ENCODE measurements at regions not wholly inside any gene's neighbourhood (a gene's known extent, or its start where the extent isn't known, plus 50 kb on each side); places are given as distances from the start of the nearest gene placed in this dataset.

DNA sequence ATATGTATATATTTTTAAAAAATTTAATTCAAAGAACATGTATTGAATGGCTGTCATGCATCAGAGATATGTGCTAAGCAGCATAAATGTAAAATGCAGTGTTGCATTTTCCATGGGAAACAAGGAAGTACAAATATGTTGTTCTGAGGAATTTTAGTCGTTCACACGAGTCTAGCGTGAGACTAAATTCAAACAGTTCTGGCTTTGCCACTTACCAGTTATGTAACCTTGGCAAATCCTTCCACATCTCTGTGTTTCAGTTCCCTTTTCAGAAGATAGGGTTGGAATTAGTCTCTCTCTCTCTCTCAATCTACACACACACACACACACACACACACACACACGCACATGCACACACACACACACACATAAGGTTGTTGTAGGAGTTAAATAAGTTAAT lies 305.4 kb downstream of the UTRN start:
- H3K9me3 Mint-ChIP-seq, result peaks cover 7% of the 10 kb centered on the region
- peaks cover 38% of the 10 kb centered on the region for H3K4me1 Mint-ChIP-seq
- ChIA-PET CTCF (interaction anchor here (1.6 kb wide), 1 partner anchor 485 kb away, joined by 3 read pairs; no protein-coding TSS in a partner anchor), POLR2A (no interaction called here)
- no peak for ATAC-seq
- no peaks in the 10 kb centered on the region for H3K27me3 Mint-ChIP-seq (ENCODE audit: low read depth)
- peaks cover 27% of the 10 kb centered on the region for H3K36me3 Mint-ChIP-seq
- DNase-seq (ENCODE audit: low spot score), result no peak
- H3K4me3 Mint-ChIP-seq, result no peak overlapping the region
- H3K27ac Mint-ChIP-seq, result no peak overlapping the region
- TF ChIP-seq EMX1 (CRISPR knock-in tag; IDR thresholded peaks at IDR 0.05) (no peak), ESRRA (CRISPR knock-in tag; IDR thresholded peaks at IDR 0.05; ENCODE audit: borderline replicate concordance) (no peak), STAT6 (CRISPR knock-in tag; conservative IDR thresholded peaks at IDR 0.05; ENCODE audit: low read depth) (no peak), ZMAT4 (CRISPR knock-in tag; IDR thresholded peaks at IDR 0.05) (no peak), JAZF1 (CRISPR knock-in tag; IDR thresholded peaks at IDR 0.05) (no peak), PRDM15 (CRISPR knock-in tag; IDR thresholded peaks at IDR 0.05) (no peak), SMAD4 (CRISPR knock-in tag; IDR thresholded peaks at IDR 0.05) (no peak), AR (CRISPR knock-in tag; IDR thresholded peaks at IDR 0.05) (no peak), ZNF512 (CRISPR knock-in tag; IDR thresholded peaks at IDR 0.05; ENCODE audit: borderline replicate concordance) (no peak), CREB1 (CRISPR knock-in tag; IDR thresholded peaks at IDR 0.05) (no peak)
- TF ChIP-seq, protein P1, sequence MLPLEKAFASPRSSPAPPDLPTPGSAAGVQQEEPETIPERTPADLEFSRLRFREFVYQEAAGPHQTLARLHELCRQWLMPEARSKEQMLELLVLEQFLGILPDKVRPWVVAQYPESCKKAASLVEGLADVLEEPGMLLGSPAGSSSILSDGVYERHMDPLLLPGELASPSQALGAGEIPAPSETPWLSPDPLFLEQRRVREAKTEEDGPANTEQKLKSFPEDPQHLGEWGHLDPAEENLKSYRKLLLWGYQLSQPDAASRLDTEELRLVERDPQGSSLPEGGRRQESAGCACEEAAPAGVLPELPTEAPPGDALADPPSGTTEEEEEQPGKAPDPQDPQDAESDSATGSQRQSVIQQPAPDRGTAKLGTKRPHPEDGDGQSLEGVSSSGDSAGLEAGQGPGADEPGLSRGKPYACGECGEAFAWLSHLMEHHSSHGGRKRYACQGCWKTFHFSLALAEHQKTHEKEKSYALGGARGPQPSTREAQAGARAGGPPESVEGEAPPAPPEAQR (CRISPR knock-in tag; IDR thresholded peaks at IDR 0.05), result no peak
- TF ChIP-seq, protein P2, sequence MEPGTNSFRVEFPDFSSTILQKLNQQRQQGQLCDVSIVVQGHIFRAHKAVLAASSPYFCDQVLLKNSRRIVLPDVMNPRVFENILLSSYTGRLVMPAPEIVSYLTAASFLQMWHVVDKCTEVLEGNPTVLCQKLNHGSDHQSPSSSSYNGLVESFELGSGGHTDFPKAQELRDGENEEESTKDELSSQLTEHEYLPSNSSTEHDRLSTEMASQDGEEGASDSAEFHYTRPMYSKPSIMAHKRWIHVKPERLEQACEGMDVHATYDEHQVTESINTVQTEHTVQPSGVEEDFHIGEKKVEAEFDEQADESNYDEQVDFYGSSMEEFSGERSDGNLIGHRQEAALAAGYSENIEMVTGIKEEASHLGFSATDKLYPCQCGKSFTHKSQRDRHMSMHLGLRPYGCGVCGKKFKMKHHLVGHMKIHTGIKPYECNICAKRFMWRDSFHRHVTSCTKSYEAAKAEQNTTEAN (CRISPR knock-in tag; IDR thresholded peaks at IDR 0.05), result no peak
- TF ChIP-seq, protein P3, sequence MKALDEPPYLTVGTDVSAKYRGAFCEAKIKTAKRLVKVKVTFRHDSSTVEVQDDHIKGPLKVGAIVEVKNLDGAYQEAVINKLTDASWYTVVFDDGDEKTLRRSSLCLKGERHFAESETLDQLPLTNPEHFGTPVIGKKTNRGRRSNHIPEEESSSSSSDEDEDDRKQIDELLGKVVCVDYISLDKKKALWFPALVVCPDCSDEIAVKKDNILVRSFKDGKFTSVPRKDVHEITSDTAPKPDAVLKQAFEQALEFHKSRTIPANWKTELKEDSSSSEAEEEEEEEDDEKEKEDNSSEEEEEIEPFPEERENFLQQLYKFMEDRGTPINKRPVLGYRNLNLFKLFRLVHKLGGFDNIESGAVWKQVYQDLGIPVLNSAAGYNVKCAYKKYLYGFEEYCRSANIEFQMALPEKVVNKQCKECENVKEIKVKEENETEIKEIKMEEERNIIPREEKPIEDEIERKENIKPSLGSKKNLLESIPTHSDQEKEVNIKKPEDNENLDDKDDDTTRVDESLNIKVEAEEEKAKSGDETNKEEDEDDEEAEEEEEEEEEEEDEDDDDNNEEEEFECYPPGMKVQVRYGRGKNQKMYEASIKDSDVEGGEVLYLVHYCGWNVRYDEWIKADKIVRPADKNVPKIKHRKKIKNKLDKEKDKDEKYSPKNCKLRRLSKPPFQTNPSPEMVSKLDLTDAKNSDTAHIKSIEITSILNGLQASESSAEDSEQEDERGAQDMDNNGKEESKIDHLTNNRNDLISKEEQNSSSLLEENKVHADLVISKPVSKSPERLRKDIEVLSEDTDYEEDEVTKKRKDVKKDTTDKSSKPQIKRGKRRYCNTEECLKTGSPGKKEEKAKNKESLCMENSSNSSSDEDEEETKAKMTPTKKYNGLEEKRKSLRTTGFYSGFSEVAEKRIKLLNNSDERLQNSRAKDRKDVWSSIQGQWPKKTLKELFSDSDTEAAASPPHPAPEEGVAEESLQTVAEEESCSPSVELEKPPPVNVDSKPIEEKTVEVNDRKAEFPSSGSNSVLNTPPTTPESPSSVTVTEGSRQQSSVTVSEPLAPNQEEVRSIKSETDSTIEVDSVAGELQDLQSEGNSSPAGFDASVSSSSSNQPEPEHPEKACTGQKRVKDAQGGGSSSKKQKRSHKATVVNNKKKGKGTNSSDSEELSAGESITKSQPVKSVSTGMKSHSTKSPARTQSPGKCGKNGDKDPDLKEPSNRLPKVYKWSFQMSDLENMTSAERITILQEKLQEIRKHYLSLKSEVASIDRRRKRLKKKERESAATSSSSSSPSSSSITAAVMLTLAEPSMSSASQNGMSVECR (CRISPR knock-in tag; IDR thresholded peaks at IDR 0.05; ENCODE audit: borderline replicate concordance), result no peak

All from WTC11 (cell line).